ENCODE measurements at regions not wholly inside any gene's neighbourhood (a gene's known extent, or its start where the extent isn't known, plus 50 kb on each side); places are given as distances from the start of the nearest gene placed in this dataset.

- TF ChIP-seq, protein P1, sequence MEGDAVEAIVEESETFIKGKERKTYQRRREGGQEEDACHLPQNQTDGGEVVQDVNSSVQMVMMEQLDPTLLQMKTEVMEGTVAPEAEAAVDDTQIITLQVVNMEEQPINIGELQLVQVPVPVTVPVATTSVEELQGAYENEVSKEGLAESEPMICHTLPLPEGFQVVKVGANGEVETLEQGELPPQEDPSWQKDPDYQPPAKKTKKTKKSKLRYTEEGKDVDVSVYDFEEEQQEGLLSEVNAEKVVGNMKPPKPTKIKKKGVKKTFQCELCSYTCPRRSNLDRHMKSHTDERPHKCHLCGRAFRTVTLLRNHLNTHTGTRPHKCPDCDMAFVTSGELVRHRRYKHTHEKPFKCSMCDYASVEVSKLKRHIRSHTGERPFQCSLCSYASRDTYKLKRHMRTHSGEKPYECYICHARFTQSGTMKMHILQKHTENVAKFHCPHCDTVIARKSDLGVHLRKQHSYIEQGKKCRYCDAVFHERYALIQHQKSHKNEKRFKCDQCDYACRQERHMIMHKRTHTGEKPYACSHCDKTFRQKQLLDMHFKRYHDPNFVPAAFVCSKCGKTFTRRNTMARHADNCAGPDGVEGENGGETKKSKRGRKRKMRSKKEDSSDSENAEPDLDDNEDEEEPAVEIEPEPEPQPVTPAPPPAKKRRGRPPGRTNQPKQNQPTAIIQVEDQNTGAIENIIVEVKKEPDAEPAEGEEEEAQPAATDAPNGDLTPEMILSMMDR (IDR thresholded peaks at IDR 0.05 in 4 of 5, conservative IDR thresholded peaks at IDR 0.05 in 1 of 5), result no peak
- TF ChIP-seq POLR2A (IDR thresholded peaks at IDR 0.05), result no peak
Observed at GRCh38 chr11:116586392-116586791, 186.4 kb downstream of the BUD13 start.

All from gastrocnemius medialis (tissue), 4 donors.